Osteoblast (primary cell): ENCODE measurements at regions not wholly inside any gene's neighbourhood (a gene's known extent, or its start where the extent isn't known, plus 50 kb on each side); places are given as distances from the start of the nearest gene placed in this dataset.
A peak's percentile ranks its signal among the peaks of the same experiment; 100 is the strongest.

Experiments
- DNase-seq: peaks from one replicate; pipeline ENCODE4 v3.0.0; 2011; ENCODE audit warnings: low spot score, mixed read lengths; ENCODE audit not compliant: insufficient read length; ENCODE audit errors: missing footprints
- H2AFZ ChIP-seq: 2 replicates; pipeline ENCODE4 v1.6.0; 2011; ENCODE audit warnings: mild to moderate bottlenecking, low read length
- H3K27ac ChIP-seq: 2 replicates; pipeline ENCODE4 v1.5.1; 2011; ENCODE audit warnings: mild to moderate bottlenecking, low read depth, low read length, moderate library complexity
- H3K27me3 ChIP-seq: 2 replicates; pipeline ENCODE4 v1.6.0; 2012; ENCODE audit warnings: mild to moderate bottlenecking, control low read depth, inconsistent platforms, low read length, moderate library complexity; ENCODE audit not compliant: insufficient read depth
- H3K36me3 ChIP-seq: 2 replicates; pipeline ENCODE4 v1.5.1; 2011; ENCODE audit warnings: mild to moderate bottlenecking, low read length, control low read depth, moderate library complexity; ENCODE audit not compliant: insufficient read depth
- H3K4me1 ChIP-seq: 2 replicates; pipeline ENCODE4 v1.5.1; 2011; ENCODE audit warnings: mild to moderate bottlenecking, low read length, control low read depth, moderate library complexity; ENCODE audit not compliant: insufficient read depth
- H3K4me2 ChIP-seq: 2 replicates; pipeline ENCODE4 v1.6.0; 2011; ENCODE audit warnings: mild to moderate bottlenecking, low read length; ENCODE audit not compliant: insufficient read depth
- H3K4me3 ChIP-seq: fragments of 200-600 bp; sonication (generic); 3 replicates; pipeline ENCODE4 v1.5.1; 2012; ENCODE audit warnings: mild to moderate bottlenecking, low read length, inconsistent platforms; ENCODE audit not compliant: insufficient read depth
- H3K79me2 ChIP-seq: 2 replicates; pipeline ENCODE4 v1.6.0; 2012; ENCODE audit warnings: mild to moderate bottlenecking, low read length, control low read depth, inconsistent platforms; ENCODE audit not compliant: insufficient read depth
- H3K9me3 ChIP-seq: 2 replicates; pipeline ENCODE4 v1.5.1; 2011; ENCODE audit warnings: low read depth, low read length, control low read depth
- H4K20me1 ChIP-seq: 2 replicates; pipeline ENCODE4 v1.6.0; 2012; ENCODE audit warnings: mild to moderate bottlenecking, low read length, control low read depth; ENCODE audit not compliant: insufficient read depth
- TF ChIP-seq, protein P1 (sequence below): IDR thresholded peaks from 2 replicates; pipeline ENCODE4 v1.5.1; 2011; ENCODE audit warnings: mild to moderate bottlenecking, low read depth, low read length, moderate library complexity; ENCODE audit errors: extremely low read depth

DNA sequence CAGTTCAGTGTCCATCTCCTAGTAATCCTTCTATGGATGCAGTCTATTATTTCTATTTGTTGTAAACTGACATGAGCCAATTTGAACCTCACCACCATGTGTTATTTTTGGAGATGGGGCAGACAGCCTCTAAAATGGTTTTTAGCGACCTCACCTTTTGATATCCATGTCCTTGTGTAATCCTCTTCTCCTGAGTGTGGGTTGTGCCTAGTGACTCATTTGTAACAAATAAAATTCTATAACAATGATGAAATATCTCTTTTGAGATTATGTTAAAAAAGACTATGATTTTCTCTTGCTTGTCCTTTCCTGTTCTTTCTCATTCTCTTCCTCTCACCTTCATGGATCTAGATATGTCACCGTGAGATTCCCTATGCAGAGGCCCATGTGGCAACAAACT lies 554.6 kb upstream of the ANO3 start:
- Histone ChIP-seq H3K4me1 (no peaks in the 10 kb centered on the region), H3K27me3 (no peaks in the 10 kb centered on the region), H2AFZ (no peak overlapping the region), H3K36me3 (no peaks in the 10 kb centered on the region), H3K9me3 (peaks cover 2% of the 10 kb centered on the region), H3K4me2 (no peak overlapping the region), H3K79me2 (no peaks in the 10 kb centered on the region), H3K4me3 (no peak overlapping the region), H3K27ac (no peak overlapping the region), H4K20me1 (no peaks in the 10 kb centered on the region)
- TF ChIP-seq, protein P1, sequence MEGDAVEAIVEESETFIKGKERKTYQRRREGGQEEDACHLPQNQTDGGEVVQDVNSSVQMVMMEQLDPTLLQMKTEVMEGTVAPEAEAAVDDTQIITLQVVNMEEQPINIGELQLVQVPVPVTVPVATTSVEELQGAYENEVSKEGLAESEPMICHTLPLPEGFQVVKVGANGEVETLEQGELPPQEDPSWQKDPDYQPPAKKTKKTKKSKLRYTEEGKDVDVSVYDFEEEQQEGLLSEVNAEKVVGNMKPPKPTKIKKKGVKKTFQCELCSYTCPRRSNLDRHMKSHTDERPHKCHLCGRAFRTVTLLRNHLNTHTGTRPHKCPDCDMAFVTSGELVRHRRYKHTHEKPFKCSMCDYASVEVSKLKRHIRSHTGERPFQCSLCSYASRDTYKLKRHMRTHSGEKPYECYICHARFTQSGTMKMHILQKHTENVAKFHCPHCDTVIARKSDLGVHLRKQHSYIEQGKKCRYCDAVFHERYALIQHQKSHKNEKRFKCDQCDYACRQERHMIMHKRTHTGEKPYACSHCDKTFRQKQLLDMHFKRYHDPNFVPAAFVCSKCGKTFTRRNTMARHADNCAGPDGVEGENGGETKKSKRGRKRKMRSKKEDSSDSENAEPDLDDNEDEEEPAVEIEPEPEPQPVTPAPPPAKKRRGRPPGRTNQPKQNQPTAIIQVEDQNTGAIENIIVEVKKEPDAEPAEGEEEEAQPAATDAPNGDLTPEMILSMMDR, result no peak
- DNase-seq, result no peak

DNA sequence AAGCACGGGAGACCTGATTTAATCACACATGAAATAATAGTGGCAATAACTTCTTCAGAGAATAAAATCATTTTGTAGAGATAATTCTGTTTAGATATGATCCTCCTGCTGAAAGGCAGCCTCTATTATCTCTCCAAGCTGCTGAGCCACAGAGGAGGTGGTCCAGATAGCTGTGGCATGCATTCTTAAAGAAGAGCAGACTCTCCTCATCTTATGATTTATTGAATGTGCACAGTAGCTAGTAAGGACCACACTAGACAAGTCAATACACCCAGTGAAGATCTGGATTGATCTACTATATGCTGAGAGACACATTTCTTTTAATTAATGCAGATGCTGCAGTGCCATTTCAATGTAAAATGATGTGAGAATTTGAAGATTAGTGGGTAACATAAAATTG lies 552.9 kb upstream of the ANO3 start:
- no peak overlapping the region for H2AFZ ChIP-seq
- H4K20me1 ChIP-seq, result no peaks in the 10 kb centered on the region
- TF ChIP-seq, protein P1, result no peak
- H3K4me1 ChIP-seq, result no peaks in the 10 kb centered on the region
- no peak for DNase-seq
- H3K9me3 ChIP-seq, result peaks cover 2% of the 10 kb centered on the region
- H3K4me3 ChIP-seq, result no peak overlapping the region
- no peaks in the 10 kb centered on the region for H3K27me3 ChIP-seq
- no peak overlapping the region for H3K4me2 ChIP-seq
- no peak overlapping the region for H3K27ac ChIP-seq
- H3K36me3 ChIP-seq, result no peaks in the 10 kb centered on the region
- H3K79me2 ChIP-seq, result no peaks in the 10 kb centered on the region

DNA sequence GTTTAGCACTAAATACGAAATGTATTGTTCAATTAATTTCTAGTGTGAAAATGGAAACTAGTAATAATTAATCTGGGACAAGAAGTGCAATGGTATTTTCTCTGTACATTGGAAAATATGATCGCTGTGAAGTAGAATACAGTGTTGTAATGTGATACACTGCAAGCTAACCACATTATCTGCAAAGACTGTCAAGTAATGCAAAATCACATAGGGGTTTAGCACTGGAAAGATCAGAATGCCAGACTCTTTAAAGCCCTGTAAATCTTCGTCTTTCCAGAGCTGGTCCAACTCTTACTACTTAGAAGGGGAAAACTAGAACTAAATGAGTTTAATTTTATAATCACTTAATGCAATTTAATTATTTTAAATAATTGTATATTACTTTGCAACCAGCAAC lies 544.5 kb upstream of the ANO3 start:
- no peaks in the 10 kb centered on the region for H3K4me1 ChIP-seq
- no peaks in the 10 kb centered on the region for H3K9me3 ChIP-seq
- H3K79me2 ChIP-seq, result no peaks in the 10 kb centered on the region
- no peak overlapping the region for H2AFZ ChIP-seq
- H3K27ac ChIP-seq, result no peak overlapping the region
- DNase-seq, result no peak
- no peaks in the 10 kb centered on the region for H3K27me3 ChIP-seq
- H3K4me3 ChIP-seq, result no peak overlapping the region
- no peaks in the 10 kb centered on the region for H3K36me3 ChIP-seq
- no peaks in the 10 kb centered on the region for H4K20me1 ChIP-seq
- no peak overlapping the region for H3K4me2 ChIP-seq
- TF ChIP-seq, protein P1, result no peak

DNA sequence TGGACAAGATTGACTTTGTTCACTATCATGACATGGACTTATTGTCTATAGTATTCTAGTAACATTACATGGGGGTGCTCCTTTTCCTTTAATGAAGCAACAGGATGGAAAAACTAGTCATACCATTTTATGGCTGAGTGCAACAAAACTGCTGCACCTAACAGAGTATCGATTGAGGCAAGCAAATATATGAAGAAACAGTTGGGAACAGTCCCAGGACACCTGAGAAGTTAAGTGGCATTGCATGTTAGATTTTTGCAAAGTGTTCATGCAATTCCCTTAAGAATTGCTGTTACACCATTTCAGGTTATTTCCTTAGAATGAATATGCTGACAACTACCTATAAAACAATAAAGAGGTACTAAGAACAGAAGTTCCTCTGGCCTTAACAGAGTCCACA lies 541.5 kb upstream of the ANO3 start:
- Histone ChIP-seq H3K36me3 (no peaks in the 10 kb centered on the region), H3K4me1 (no peaks in the 10 kb centered on the region), H4K20me1 (no peaks in the 10 kb centered on the region), H3K4me2 (no peak overlapping the region), H3K79me2 (no peaks in the 10 kb centered on the region), H3K27ac (no peak overlapping the region), H3K4me3 (no peak overlapping the region), H3K27me3 (no peaks in the 10 kb centered on the region), H2AFZ (no peak overlapping the region), H3K9me3 (peaks cover 3% of the 10 kb centered on the region)
- TF ChIP-seq, protein P1, result no peak
- peak; percentile 10 for DNase-seq
